ENCODE measurements at regions not wholly inside any gene's neighbourhood (a gene's known extent, or its start where the extent isn't known, plus 50 kb on each side); places are given as distances from the start of the nearest gene placed in this dataset.

DNA sequence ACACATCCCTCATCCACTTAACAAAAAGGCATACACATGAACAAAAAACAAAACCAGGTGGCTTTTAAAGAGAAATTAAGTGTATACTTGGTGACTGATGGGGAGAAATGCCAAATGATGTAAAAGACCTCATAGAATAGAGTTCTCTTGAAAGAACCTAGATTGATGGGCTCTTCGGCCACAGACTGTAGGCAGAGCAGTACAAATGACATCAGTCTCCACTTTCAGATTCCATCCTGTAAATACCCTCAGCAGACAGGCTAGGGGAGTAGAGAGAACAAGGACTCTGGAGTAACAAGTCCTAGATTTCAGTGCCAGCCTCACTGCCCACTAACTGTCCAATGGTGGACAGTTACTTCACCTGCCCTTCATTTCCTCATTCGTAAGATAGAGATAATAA is 203.8 kb downstream of the MZT1 start:
- DNase-seq: no peak

DNA sequence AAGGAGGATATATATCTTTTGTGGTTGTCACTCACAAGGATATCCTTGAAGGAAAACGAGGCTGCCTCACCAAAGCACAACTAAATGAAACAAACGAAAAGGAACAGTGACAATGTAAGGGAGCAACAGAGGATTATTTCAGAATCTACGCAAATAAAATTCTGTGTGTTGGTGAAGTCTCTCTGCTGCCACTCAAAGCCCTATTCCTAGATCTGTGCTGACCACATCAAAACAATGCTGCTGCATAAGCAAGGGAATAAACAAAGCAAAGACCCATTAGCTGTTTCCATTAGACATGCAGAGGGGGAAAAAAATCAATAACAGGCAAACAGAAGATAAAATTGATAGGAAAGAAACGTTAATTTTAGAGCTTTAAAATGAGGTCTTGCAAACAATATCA is 204.4 kb downstream of the MZT1 start:
- DNase-seq: no peak

GRCh38 chr13:72521940-72522661 is 205.3 kb downstream of the MZT1 start:
- DNase-seq: no peak

GRCh38 chr13:72514146-72514545 is 213.3 kb downstream of the MZT1 start:
- DNase-seq: no peak

DNA sequence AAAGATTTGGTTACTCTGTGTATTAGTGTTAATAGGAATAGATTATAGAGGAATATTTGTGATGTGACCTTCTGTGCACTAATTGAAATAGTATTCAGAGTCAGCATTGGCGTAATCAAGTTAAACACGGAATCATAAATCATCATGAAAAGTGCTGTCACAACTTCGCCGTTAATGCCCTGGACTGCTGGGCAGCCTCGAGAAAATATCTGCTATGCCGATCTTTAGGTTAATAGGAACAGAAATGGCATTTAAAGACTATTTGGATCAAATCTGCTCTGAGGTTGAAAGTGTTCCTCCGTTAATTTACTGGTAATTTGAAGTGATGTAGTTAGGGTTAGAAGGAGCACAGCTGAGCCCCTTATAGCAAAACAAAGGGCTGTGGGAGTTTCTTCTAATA is 219.0 kb downstream of the MZT1 start:
- no peak for DNase-seq

- DNase-seq: no peak
Observed at GRCh38 chr13:72507416-72508199, 219.8 kb downstream of the MZT1 start.

GRCh38 chr13:72506706-72507105 is 220.7 kb downstream of the MZT1 start:
- DNase-seq: no peak

DNA sequence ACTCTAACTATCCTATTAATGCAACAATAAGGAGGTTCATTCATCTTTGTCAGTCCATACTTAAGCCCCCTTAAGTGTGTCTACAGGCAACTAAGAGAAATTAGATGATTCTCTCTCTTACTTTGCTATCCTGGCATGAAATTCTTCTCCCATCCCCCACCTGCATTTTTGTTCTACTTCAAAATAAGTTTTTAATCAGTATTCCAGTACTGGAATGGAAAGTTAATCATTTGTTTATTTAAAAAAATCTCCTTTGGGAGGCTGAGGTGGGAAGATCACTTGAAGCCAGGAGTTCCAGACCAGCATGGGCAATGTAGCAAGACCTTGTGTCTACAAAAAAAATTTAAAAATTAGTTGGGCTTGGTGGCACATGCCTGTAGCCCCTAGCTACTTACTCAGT is 222.1 kb downstream of the MZT1 start:
- DNase-seq: no peak

GRCh38 chr13:72504131-72504841 is 223.1 kb downstream of the MZT1 start:
- DNase-seq: peak; percentile 66

- no peak for DNase-seq
Observed at GRCh38 chr13:72500851-72501250, 226.6 kb downstream of the MZT1 start.

- peak; percentile 88 for DNase-seq
Observed at GRCh38 chr13:72495681-72496080, 231.7 kb downstream of the MZT1 start.

DNA sequence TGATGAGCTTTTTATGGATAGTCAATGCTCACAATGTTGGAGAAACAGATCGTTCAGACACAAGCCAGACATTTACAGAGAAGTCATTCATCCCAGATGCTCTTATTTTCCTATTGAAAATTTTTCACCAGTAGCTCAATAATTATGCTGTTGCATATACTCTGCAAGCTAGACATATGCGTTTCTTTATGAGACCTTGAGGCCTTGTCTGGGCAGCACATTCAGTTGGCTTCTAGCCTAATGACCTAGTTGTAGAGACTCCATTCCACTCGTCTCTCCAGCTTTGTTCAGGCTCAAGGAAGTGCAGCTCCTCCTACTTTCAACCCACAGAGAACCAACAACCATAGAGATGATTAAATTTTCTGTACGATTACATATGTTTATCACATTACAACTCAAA is 237.7 kb downstream of the MZT1 start:
- no peak for DNase-seq

DNA sequence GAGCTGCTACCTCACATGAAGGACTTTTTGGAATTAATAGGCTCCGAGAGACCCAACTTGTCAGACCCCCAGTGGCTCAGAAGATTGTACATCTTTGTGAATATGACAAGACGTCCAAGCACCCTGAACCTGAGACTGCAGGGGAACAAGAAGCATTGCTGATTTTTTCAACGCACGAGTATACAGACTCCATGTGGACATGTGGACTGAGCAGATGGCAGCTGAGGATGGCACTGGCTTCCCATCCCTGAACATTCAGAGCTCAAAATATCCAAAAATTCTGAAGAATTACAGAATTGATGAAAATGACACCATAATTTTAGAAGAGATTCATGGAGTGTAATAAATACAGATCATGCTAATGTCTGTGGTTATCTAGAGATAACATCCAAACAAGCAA is 254.1 kb downstream of the MZT1 start:
- no peak for DNase-seq

DNA sequence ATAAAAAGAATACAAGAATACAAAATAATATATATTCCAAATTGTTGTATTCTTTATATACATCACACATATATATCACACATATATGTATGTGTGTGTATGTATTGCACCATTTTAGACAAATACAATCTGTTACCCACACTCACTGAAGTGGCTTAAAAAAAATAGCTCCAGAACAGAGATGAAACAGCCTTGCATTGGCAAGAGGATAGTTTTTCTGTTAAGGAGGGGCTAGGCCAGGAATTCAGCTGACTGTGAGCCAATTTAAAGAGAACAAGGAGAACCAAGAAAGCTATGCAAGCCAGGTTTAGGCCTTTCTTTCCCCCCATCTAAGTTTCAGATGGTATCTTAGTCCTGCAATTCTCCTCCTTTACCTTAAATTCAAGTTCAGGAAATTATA is 257.5 kb downstream of the MZT1 start:
- no peak for DNase-seq

DNA sequence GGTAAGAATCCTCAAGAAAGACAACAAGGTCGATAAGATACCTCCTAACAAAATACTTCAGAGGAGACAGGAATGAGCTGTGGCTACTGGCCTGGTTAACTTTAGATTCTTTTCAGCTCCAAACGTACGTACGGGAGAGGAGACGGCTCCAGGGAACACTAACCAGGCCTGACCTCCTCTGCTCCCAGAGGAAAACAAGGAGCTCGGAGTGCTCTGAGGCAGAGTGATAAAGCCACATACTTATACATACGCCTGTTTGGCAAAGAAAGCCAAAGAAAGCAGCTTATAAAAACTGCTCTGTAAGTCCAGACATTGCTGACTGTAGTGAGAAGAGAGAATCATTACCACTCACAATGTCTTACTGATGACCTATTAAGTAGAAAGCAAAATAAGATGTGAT is 263.9 kb downstream of the MZT1 start:
- DNase-seq: no peak

DNA sequence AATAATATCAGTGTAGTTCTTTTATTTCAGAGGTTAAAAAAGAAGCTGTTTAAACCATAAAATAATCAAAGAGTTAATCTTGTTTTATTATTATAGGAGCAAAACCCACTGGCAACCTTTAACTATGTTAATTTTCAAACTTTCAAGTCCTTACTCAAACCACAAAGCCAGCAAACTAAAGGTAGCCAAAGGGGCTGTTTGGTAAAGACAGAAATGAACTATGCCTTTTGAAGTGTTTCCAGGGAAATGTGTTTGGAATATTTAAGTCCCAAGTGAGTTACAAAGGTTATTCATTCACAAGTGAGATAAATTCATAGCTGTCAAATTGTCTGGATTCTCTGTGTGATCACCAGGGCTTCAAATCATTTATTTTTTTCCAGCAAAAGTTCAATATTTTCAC is 264.7 kb downstream of the MZT1 start:
- no peak for DNase-seq

DNA sequence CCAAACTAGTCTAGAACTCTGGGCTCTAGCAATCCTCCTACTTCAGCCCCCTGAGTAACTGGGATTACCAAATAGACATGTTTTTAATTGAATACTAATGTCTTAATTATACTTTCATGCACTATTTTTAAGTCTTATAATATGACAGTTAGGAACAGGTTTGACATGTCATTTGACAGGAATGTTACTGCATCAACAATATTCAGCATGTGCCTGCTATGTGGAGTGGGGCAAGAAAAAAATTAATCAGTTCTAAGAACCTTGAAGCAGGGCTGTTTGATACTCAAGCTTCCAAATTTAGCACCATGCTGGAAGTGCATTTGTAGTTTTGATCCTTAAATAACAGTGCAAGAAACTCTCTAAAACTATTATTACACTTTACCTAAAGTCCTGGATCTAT is 265.3 kb downstream of the MZT1 start:
- no peak for DNase-seq

GRCh38 chr13:72458701-72459100 is 268.7 kb downstream of the MZT1 start:
- no peak for DNase-seq

DNA sequence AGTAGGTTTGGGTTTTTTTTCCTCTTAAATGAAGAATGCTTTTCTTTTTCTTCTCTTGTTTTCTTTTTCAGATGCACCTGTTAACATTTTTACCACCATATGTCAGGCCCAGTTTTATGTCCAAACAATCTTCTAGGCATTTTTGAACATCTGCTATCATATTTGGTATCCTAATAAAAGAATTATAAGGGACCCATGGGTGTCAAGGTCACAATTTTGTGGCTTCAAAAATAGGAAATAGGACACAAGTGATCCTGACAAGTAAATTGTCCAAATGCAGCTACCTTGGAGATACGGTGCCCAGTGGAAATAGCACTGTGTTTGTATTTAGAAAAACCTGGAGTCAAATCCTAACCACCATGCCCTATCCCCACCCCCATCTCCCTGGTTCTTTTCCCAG is 270.3 kb downstream of the MZT1 start:
- DNase-seq: peak; percentile 59

DNA sequence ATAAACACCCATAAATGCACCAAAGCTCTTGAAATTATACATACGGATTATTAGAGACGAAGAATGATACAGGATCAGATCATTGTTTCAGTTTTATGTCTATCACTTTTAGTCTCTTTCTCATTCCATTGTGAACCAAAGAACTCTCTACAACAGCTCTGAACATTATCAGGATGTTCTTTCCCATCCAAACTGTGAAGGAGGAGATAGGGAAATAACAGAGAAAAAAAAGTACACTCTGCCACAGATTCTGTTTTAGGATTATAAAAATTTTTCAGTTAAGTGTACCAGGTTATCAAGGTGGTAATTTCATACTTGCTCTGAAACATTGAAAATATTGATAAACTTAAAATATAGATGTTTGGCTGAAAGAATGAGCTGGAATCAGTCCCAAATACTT is 270.9 kb downstream of the MZT1 start:
- DNase-seq: no peak

DNA sequence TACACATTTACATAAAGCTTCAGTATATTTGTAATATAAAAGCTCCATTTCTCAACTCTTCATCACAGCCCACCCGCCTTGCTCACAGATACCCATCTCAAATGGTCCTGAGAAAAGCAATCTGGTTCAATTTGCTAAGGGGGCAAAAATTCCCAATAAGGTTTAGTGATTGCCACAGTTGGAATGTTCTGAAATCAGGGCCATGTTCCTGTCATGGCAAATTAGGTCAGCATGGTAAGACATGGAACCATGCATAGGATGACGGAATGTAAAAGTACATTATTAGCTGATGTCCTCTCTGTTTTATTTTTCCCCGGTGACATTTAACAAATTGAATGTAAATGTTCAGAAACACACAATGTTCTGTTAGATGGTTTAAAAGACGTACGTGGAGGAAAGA is 274.3 kb downstream of the MZT1 start:
- DNase-seq: no peak

DNA sequence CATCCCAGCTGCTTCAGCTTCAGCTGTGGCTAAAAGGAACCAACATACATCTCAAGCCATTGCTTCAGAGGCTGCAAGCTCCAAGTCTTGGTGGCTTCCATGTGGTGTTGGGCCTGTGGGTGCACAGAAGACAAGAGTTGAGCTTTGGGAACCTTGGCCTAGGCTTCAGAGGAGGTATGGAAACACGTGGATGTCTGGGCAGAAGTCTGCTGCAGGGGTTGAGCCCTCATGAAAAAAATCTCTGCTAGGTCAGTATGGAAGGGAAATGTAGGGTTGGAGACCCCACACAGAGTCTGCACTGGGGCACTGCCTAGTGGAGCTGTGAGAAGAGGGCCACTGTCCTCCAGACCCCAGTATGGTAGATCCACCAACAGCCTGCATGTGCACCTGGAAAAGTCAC is 279.3 kb downstream of the MZT1 start:
- DNase-seq: no peak

DNA sequence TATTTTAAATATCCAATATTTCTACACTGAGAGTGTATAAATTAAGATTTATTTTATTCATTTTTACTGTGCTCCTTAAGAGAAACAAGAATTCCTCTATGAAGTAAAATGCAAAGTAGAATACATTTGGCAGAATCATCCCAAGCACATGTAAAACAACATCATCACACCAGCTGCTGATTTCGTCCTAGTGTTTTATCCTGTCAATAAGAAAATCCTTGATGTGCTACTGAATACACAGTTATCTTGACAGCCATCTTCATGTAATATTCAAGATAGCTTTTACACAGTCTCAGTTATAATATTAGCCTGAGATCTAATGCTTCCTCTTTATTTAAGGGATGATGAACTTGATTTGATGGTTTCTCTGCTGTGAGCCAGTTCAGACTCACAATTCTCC is 282.4 kb downstream of the MZT1 start:
- no peak for DNase-seq

DNA sequence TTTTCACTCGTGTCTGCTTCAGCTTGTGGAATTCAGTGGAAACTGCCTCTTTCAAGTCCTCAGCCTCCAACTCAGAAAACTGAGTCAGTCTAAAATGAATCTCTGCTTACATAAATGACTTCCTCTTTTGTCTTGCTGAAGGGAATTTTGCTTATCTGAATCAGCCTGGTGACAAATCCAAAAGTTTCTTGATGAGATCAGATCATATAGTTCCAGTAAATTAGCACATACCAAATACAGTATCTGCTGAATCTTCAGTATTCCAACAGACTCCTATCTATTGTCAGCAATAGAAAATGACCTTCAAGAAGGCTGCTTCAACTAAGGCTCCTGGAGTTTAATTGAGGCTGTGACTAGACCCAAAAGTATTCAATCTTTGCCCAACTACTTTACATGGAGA is 290.0 kb downstream of the MZT1 start:
- DNase-seq: no peak
